HFFc6 (cell line): ENCODE measurements at regions not wholly inside any gene's neighbourhood (a gene's known extent, or its start where the extent isn't known, plus 50 kb on each side); places are given as distances from the start of the nearest gene placed in this dataset.

Experiments used
- DNase-seq: peaks from one replicate; pipeline ENCODE4 v3.0.0-alpha.2; 2018
- H3K27ac Mint-ChIP-seq: 2 replicates; pipeline ENCODE4 v1.8.0; 2020; ENCODE audit warnings: mild to moderate bottlenecking, mixed read lengths
- H3K27me3 Mint-ChIP-seq: 2 replicates; pipeline ENCODE4 v1.8.0; 2021; ENCODE audit warnings: mild to moderate bottlenecking, moderate library complexity, mixed read lengths; ENCODE audit not compliant: insufficient read depth
- H3K36me3 Mint-ChIP-seq: 2 replicates; pipeline ENCODE4 v1.8.0; 2021; ENCODE audit warnings: low read depth, mixed read lengths
- H3K4me1 Mint-ChIP-seq: 2 replicates; pipeline ENCODE4 v1.8.0; 2020; ENCODE audit warnings: low read depth, mixed read lengths
- H3K4me3 Mint-ChIP-seq: 2 replicates; pipeline ENCODE4 v1.8.0; 2020; ENCODE audit warnings: mild to moderate bottlenecking, moderate library complexity, mixed read lengths
- H3K9me3 Mint-ChIP-seq: 2 replicates; pipeline ENCODE4 v1.8.0; 2020; ENCODE audit warnings: mild to moderate bottlenecking, mixed read lengths
- TF ChIP-seq, protein P1 (sequence below): fragments of 200-600 bp; sonication (generic); IDR thresholded peaks from 2 replicates; pipeline ENCODE4 v1.5.0; 2021; ENCODE audit warnings: antibody characterized with exemption, mild to moderate bottlenecking

DNA sequence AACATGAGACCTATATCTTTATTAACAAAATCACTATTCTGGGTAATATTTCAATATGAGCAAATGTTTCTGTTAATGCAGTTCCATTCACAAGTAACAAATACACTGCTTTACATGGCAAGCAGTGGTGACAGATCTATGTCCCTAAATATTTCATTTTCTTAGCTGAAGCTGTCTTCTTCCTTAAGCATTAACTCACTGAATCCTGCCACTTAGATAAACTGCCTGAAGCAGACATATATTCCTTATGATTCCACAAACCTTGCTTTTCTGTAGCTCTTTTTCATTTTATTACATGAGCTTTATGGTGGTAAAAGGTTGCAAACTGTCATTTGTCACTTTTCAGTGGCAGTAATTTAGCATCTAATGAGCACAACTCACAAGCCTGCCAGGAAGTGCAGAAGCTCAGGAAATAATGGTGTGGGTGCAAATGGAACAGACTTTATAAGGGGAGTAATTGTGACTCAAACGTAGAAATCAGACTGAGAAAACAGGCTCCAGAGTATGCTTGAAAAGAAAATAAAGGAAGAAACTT lies 217.2 kb downstream of the XPNPEP1 start:
- no peaks in the 10 kb centered on the region; the same call in none of the 2 replicates for H3K27me3 Mint-ChIP-seq
- no peak overlapping the region for H3K27ac Mint-ChIP-seq
- no peak for DNase-seq
- H3K9me3 Mint-ChIP-seq, result peaks cover 45% of the 10 kb centered on the region
- no peak overlapping the region for H3K4me3 Mint-ChIP-seq
- H3K4me1 Mint-ChIP-seq, result no peaks in the 10 kb centered on the region
- no peaks in the 10 kb centered on the region for H3K36me3 Mint-ChIP-seq
- TF ChIP-seq, protein P1, sequence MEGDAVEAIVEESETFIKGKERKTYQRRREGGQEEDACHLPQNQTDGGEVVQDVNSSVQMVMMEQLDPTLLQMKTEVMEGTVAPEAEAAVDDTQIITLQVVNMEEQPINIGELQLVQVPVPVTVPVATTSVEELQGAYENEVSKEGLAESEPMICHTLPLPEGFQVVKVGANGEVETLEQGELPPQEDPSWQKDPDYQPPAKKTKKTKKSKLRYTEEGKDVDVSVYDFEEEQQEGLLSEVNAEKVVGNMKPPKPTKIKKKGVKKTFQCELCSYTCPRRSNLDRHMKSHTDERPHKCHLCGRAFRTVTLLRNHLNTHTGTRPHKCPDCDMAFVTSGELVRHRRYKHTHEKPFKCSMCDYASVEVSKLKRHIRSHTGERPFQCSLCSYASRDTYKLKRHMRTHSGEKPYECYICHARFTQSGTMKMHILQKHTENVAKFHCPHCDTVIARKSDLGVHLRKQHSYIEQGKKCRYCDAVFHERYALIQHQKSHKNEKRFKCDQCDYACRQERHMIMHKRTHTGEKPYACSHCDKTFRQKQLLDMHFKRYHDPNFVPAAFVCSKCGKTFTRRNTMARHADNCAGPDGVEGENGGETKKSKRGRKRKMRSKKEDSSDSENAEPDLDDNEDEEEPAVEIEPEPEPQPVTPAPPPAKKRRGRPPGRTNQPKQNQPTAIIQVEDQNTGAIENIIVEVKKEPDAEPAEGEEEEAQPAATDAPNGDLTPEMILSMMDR, result no peak

DNA sequence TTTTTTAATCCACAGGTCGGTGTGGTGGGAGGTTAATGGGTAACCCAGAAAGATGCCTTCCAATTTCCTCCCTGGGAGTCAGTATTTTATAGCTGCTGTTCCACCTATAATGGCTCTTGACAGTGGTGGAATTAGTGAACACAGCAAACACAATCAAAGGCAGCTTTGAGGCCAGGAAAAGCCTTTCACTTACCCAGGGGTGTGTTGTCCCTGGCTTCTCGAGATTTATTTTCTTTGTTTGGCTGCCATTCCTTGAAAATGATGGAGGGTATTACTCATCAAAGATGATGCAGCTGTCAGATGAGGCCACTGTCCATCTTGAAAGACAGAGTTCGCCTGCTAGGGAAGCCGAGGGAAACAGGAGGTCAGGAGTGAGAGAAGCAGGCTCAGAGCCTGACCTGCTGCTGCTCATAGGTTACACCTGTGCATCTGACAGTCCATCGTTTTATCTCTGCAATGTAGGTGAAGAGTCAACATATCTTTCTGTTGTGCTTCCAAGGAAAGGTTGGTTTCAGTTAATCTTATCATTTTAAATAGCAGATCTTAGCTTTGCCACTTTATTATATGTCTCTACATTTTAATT lies 221.6 kb downstream of the XPNPEP1 start:
- Mint-ChIP-seq H3K4me1 (no peaks in the 10 kb centered on the region), H3K9me3 (peaks cover 22% of the 10 kb centered on the region), H3K36me3 (no peaks in the 10 kb centered on the region), H3K27me3 (no peaks in the 10 kb centered on the region), H3K4me3 (no peak overlapping the region), H3K27ac (no peak overlapping the region)
- no peak for DNase-seq
- TF ChIP-seq, protein P1, result no peak

DNA sequence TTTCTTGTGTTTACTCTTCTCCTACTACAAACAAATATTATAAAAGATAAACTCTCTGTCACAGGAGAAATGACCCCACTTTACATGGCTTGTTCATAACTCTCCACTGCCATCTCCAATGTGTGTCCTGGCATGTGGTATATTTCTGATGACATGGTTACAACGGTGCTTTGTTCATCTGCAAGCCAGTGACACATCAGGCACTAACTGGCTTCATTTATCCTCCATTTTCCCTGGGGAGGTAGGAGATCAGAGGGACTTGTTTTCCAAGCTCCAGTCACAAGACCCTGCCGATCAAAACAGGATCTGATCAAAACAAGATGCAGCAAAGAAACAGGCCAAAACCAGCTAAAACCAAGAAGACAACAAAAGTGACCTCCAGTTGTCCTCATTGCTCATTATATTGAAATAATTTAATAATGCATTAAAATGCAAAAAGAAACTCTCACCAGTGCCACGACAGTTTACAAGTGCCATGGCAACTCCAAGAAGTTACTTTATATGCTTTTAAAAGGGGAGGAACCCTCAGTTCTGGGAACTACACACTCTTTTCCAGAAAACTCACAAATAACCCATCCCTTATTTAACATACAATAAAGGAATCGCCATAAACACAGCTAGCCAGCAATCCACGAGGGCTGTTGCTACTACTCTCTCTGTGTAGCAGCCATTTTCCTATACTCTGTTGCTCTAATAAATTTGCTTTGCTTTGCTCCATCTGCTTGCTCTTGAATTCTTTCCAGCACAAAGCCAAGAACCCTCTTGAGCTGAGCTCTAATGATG lies 224.2 kb downstream of the XPNPEP1 start:
- H3K27me3 Mint-ChIP-seq, result no peaks in the 10 kb centered on the region
- TF ChIP-seq, protein P1, result no peak
- no peaks in the 10 kb centered on the region for H3K36me3 Mint-ChIP-seq
- H3K4me1 Mint-ChIP-seq, result no peaks in the 10 kb centered on the region
- no peak overlapping the region for H3K27ac Mint-ChIP-seq
- no peak overlapping the region for H3K4me3 Mint-ChIP-seq
- DNase-seq, result no peak
- peaks cover 17% of the 10 kb centered on the region for H3K9me3 Mint-ChIP-seq

DNA sequence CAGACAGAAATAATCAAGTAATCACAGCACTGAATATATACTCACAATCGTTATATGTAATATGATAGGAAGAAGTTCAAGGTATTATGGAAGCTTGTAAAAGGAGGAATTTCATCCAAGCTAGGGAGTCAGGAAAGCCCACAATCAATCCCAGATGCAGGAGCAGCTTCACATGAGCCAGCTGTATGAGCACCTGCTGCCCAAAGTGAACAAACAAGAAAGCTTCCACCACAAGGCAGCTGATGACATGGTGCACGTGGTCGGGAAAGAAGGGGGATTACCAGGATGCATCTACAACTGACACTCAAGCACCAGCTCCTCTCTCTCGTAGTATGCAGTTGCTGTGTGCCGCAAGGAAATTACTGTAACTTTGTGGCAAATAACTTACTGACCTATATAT lies 225.2 kb downstream of the XPNPEP1 start:
- Mint-ChIP-seq H3K27me3 (no peaks in the 10 kb centered on the region; the same call in 1 of the 2 replicates), H3K9me3 (peaks cover 13% of the 10 kb centered on the region), H3K36me3 (no peaks in the 10 kb centered on the region), H3K4me3 (no peak overlapping the region), H3K27ac (no peak overlapping the region), H3K4me1 (no peaks in the 10 kb centered on the region)
- DNase-seq, result no peak
- TF ChIP-seq, protein P1, result no peak

DNA sequence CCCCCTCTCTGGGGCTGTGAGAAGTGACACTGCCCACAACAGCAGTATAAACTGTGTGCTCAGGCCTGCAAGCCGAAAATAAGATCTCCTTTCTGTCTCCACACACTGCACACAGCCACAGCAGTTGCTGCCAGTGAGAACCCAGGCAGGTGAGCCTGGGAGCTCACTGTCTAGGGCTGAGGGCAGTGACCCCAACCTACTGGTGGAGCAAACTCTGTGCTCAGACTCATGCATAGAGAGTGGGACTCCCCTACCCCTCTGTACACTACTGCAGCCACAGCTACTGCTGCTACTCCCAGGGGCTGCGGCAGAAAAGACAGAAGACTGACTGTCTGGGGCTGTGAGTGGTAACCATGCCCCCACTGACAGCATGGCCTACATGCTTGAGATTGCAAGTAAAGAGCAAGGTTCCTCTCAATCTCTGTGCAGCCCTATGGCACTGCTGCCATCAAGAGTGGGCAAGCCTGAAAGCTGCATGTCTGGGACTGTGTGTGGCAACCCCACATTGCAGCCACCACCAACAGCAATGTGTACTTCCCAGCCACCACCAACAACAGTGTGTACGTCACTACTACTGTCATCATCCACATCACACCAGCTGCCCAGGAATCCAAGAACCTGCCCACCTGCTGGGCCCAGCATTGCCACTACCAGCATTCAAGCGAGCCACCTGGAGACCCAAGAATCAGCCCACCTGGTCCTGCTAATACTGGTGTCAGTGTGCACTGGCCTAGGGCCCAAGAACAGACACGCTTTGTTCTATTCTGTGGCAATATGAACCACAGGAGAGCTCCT lies 226.1 kb downstream of the XPNPEP1 start:
- H3K27ac Mint-ChIP-seq, result no peak overlapping the region
- H3K9me3 Mint-ChIP-seq, result peaks cover 17% of the 10 kb centered on the region
- H3K36me3 Mint-ChIP-seq, result no peaks in the 10 kb centered on the region
- no peaks in the 10 kb centered on the region for H3K4me1 Mint-ChIP-seq
- TF ChIP-seq, protein P1, result no peak
- no peak for DNase-seq
- no peak overlapping the region for H3K4me3 Mint-ChIP-seq
- H3K27me3 Mint-ChIP-seq, result no peaks in the 10 kb centered on the region; the same call in 1 of the 2 replicates
